H1 (cell line): ENCODE measurements at regions not wholly inside any gene's neighbourhood (a gene's known extent, or its start where the extent isn't known, plus 50 kb on each side); places are given as distances from the start of the nearest gene placed in this dataset.

ENCODE experiments used
- CTCF ChIA-PET: fragments of 300-600 bp; sonication (Branson Sonifier 250); formaldehyde crosslinking; loops from one replicate; lab custom pipeline; 2021; ENCODE audit not compliant: partially characterized antibody; lab: Charles Lee
- POLR2A ChIA-PET: fragments of 300-600 bp; sonication (Branson Sonifier 250); formaldehyde crosslinking; loops from one replicate; lab custom pipeline; 2021; ENCODE audit warnings: inconsistent platforms; ENCODE audit not compliant: partially characterized antibody; lab: Charles Lee
- DNase-seq, 2 experiments: peaks; one replicate each; pipeline versions ENCODE4 v3.0.0 to v3.0.0-alpha.2; 2010 to 2022; ENCODE audit warnings: low spot score in 2 of 2, low read depth in 1 of 2, mixed read lengths in 1 of 2
- FAIRE-seq: peaks from 2 replicates; lab custom pipeline; 2011; peaks lifted over from hg19 to GRCh38; lab: Jason Lieb, UNC
- H2AFZ ChIP-seq: 2 replicates; pipeline ENCODE4 v1.8.1; 2012; ENCODE audit warnings: low read length, inconsistent platforms
- H2AK5ac ChIP-seq: 2 replicates; pipeline ENCODE4 v1.6.1; 2013; ENCODE audit warnings: low read depth, low read length
- H2BK120ac ChIP-seq: replicated peaks from 2 replicates; pipeline ENCODE3; 2013; ENCODE audit warnings: low read depth, low read length, inconsistent platforms
- H2BK12ac ChIP-seq: 2 replicates; pipeline ENCODE4 v1.6.1; 2013; ENCODE audit warnings: low read depth, low read length
- H2BK15ac ChIP-seq: 2 replicates; pipeline ENCODE4 v1.6.1; 2013; ENCODE audit warnings: low read length
- H2BK20ac ChIP-seq: 2 replicates; pipeline ENCODE4 v1.6.1; 2013; ENCODE audit warnings: low read length
- H2BK5ac ChIP-seq: 2 replicates; pipeline ENCODE4 v1.6.1; 2013; ENCODE audit warnings: low read depth, low read length
- H3K14ac ChIP-seq: 2 replicates; pipeline ENCODE4 v1.6.1; 2013; ENCODE audit warnings: inconsistent platforms; ENCODE audit not compliant: insufficient read length
- H3K18ac ChIP-seq: 2 replicates; pipeline ENCODE4 v1.6.1; 2013; ENCODE audit warnings: low read length; ENCODE audit errors: extremely low read depth
- H3K23ac ChIP-seq: 2 replicates; pipeline ENCODE4 v1.6.1; 2013; ENCODE audit warnings: inconsistent platforms; ENCODE audit not compliant: insufficient read length
- H3K23me2 ChIP-seq: 2 replicates; pipeline ENCODE4 v1.6.1; 2013; ENCODE audit warnings: low read depth, low read length
- H3K27ac ChIP-seq: 2 replicates; pipeline ENCODE4 v1.6.1; 2011; ENCODE audit warnings: low read depth, low read length, inconsistent platforms
- H3K27me3 ChIP-seq, 4 experiments: replicated peaks in 1 of 4; 1 replicate in 1 of 4; 2 replicates in 3 of 4; pipeline versions ENCODE4 v1.6.1 to v1.8.1; 2011 to 2013; ENCODE audit warnings: low read length in 3 of 4, mild to moderate bottlenecking in 3 of 4, inconsistent platforms in 2 of 4, mixed read lengths in 2 of 4, moderate library complexity in 1 of 4; ENCODE audit not compliant: control insufficient read depth in 3 of 4, insufficient read depth in 3 of 4; ENCODE audit errors: extremely low read depth in 1 of 4
- H3K36me3 ChIP-seq, 4 experiments: 2 replicates each; pipeline versions ENCODE4 v1.6.1 to v1.8.1; 2011 to 2013; ENCODE audit warnings: mild to moderate bottlenecking in 4 of 4, low read length in 3 of 4, moderate library complexity in 2 of 4, control low read depth in 1 of 4, inconsistent platforms in 1 of 4; ENCODE audit not compliant: insufficient read depth in 4 of 4, control insufficient read depth in 2 of 4
- H3K4ac ChIP-seq: replicated peaks from 2 replicates; pipeline ENCODE3; 2013; ENCODE audit warnings: low read length, low read depth, mixed read lengths, inconsistent platforms; ENCODE audit not compliant: insufficient read length
- H3K4me1 ChIP-seq, 4 experiments: replicated peaks in 1 of 4; 1 replicate in 1 of 4; 2 replicates in 3 of 4; pipeline versions ENCODE4 v1.6.1 to v1.8.1; 2011 to 2013; ENCODE audit warnings: low read length in 3 of 4, inconsistent platforms in 2 of 4, mixed read lengths in 1 of 4; ENCODE audit not compliant: insufficient read depth in 4 of 4, control insufficient read depth in 3 of 4
- H3K4me2 ChIP-seq, 2 experiments: 2 replicates each; pipeline versions ENCODE4 v1.6.1 to v1.8.1; 2011 to 2013; ENCODE audit warnings: low read depth in 2 of 2, low read length in 2 of 2, control low read depth in 1 of 2, inconsistent platforms in 1 of 2, mild to moderate bottlenecking in 1 of 2; ENCODE audit not compliant: insufficient read depth in 1 of 2
- H3K4me3 ChIP-seq, 4 experiments: fragments of 200-600, 300-600 bp in 1 of 4; sonication (generic), shearing (Covaris generic), sonication (Bioruptor Twin) in 1 of 4; 2 replicates each; pipeline versions ENCODE4 v1.5.1 to v1.8.1; 2011 to 2016; ENCODE audit warnings: low read length in 4 of 4, low read depth in 3 of 4, control low read depth in 2 of 4, inconsistent platforms in 2 of 4, mild to moderate bottlenecking in 2 of 4, mixed read lengths in 1 of 4, moderate library complexity in 1 of 4; ENCODE audit not compliant: insufficient read depth in 2 of 4; ENCODE audit errors: extremely low read depth in 1 of 4
- H3K56ac ChIP-seq: replicated peaks from 2 replicates; pipeline ENCODE3; 2013; ENCODE audit warnings: low read depth, mild to moderate bottlenecking, mixed read lengths, low read length, inconsistent platforms; ENCODE audit not compliant: insufficient read length
- H3K79me1 ChIP-seq: 2 replicates; pipeline ENCODE4 v1.6.1; 2013; ENCODE audit warnings: low read depth, low read length, control low read depth
- H3K79me2 ChIP-seq, 2 experiments: 2 replicates each; pipeline versions ENCODE4 v1.6.1 to v1.8.1; 2012 to 2013; ENCODE audit warnings: low read length in 2 of 2, mild to moderate bottlenecking in 2 of 2, inconsistent platforms in 1 of 2; ENCODE audit not compliant: insufficient read depth in 2 of 2, control insufficient read depth in 1 of 2
- H3K9ac ChIP-seq, 4 experiments: replicated peaks in 1 of 4; 1 replicate in 1 of 4; 2 replicates in 3 of 4; pipeline versions ENCODE4 v1.6.1 to v1.8.1; 2011 to 2013; ENCODE audit warnings: low read depth in 3 of 4, low read length in 3 of 4, control low read depth in 2 of 4, mild to moderate bottlenecking in 2 of 4, moderate library complexity in 2 of 4, inconsistent platforms in 1 of 4; ENCODE audit errors: extremely low read depth in 1 of 4
- H3K9me3 ChIP-seq, 2 experiments: 2 replicates each; pipeline versions ENCODE4 v1.6.1 to v1.8.1; 2012 to 2013; ENCODE audit warnings: mild to moderate bottlenecking in 2 of 2, moderate library complexity in 2 of 2, control low read depth in 1 of 2, inconsistent platforms in 1 of 2, low read depth in 1 of 2, low read length in 1 of 2, mixed read lengths in 1 of 2; ENCODE audit not compliant: insufficient read depth in 2 of 2
- H4K20me1 ChIP-seq, 2 experiments: replicated peaks in 1 of 2; 2 replicates each; pipeline versions ENCODE3 to v1.8.1; 2011 to 2013; ENCODE audit warnings: inconsistent platforms in 2 of 2, low read length in 2 of 2, mild to moderate bottlenecking in 1 of 2; ENCODE audit not compliant: insufficient read depth in 2 of 2, control insufficient read depth in 1 of 2
- H4K5ac ChIP-seq: 2 replicates; pipeline ENCODE4 v1.6.1; 2013; ENCODE audit warnings: low read length, low read depth, mixed read lengths, inconsistent platforms; ENCODE audit not compliant: insufficient read length
- H4K8ac ChIP-seq: 2 replicates; pipeline ENCODE4 v1.8.0; 2013; ENCODE audit warnings: mild to moderate bottlenecking, moderate library complexity, low read length, inconsistent platforms; ENCODE audit not compliant: insufficient read depth; ENCODE audit errors: extremely low read depth
- H4K91ac ChIP-seq: replicated peaks from 2 replicates; pipeline ENCODE3; 2013; ENCODE audit warnings: low read length, mixed read lengths, inconsistent platforms; ENCODE audit not compliant: insufficient read length
- ATF3 ChIP-seq: IDR thresholded peaks from 2 replicates; pipeline ENCODE4 v1.6.1; 2011; ENCODE audit warnings: low read depth, mild to moderate bottlenecking, low read length; ENCODE audit not compliant: insufficient read depth
- EGR1 ChIP-seq: IDR thresholded peaks from 2 replicates; pipeline ENCODE4 v1.6.1; 2011; ENCODE audit warnings: low read depth, low read length, borderline replicate concordance
- EP300 ChIP-seq, 2 experiments: IDR thresholded peaks; 1 replicate in 1 of 2; 2 replicates in 1 of 2; pipeline ENCODE4 v1.6.1; 2011 to 2012; ENCODE audit warnings: low read depth in 2 of 2, low read length in 2 of 2, mild to moderate bottlenecking in 2 of 2, borderline replicate concordance in 1 of 2, inconsistent platforms in 1 of 2, moderate library complexity in 1 of 2
- POU5F1 ChIP-seq: IDR thresholded peaks from 2 replicates; pipeline ENCODE4 v1.6.1; 2011; ENCODE audit warnings: low read depth, mild to moderate bottlenecking, low read length, moderate library complexity
- SIN3A ChIP-seq, 2 experiments: IDR thresholded peaks in 1 of 2; conservative IDR thresholded peaks in 1 of 2; 2 replicates each; pipeline ENCODE4 v1.6.1; 2011 to 2012; ENCODE audit warnings: low read length in 2 of 2, improper control_type of control experiment in 1 of 2, low read depth in 1 of 2, mild to moderate bottlenecking in 1 of 2
- TEAD4 ChIP-seq: IDR thresholded peaks from 2 replicates; pipeline ENCODE4 v1.6.1; 2012; ENCODE audit warnings: low read depth, low read length, inconsistent platforms, mixed read lengths
- ZNF274 ChIP-seq: IDR thresholded peaks from 2 replicates; pipeline ENCODE4 v1.7.0; 2012; ENCODE audit warnings: low read length, borderline replicate concordance; ENCODE audit errors: extremely low read depth
- WGBS, 2 experiments: shearing (Covaris generic) in 1 of 2; methylation state at CpG; one replicate each; pipeline versions ENCODE4 v1.1.6 to v1.1.7; 2013 to 2015; ENCODE audit warnings: low lambda C conversion rate in 2 of 2, mixed read lengths in 2 of 2, inconsistent platforms in 1 of 2, low coverage in 1 of 2, missing lambda C conversion rate in 1 of 2; ENCODE audit not compliant: insufficient replicate concordance in 2 of 2, insufficient coverage in 1 of 2, insufficient read length in 1 of 2; ENCODE audit errors: extremely low coverage in 1 of 2, missing lambda C conversion rate in 1 of 2; 5-methylcytosine and 5-hydroxymethylcytosine counted together

- Histone ChIP-seq H3K9me3 (no peaks in the 10 kb centered on the region), H3K4me3 (no peak overlapping the region), H3K27ac (no peak overlapping the region), H4K8ac (no peak overlapping the region; the same call in 1 of the 2 replicates), H3K4ac (no peak overlapping the region), H3K79me2 (no peaks in the 10 kb centered on the region), H3K27me3 (no peaks in the 10 kb centered on the region), H2BK120ac (no peak overlapping the region), H3K9ac (no peak overlapping the region), H4K20me1 (no peaks in the 10 kb centered on the region), H3K56ac (no peak overlapping the region), H2AK5ac (no peak overlapping the region), H3K36me3 (no peaks in the 10 kb centered on the region), H4K5ac (no peak overlapping the region), H2BK5ac (no peak overlapping the region), H4K91ac (no peak overlapping the region), H2AFZ (no peak overlapping the region), H2BK12ac (no peak overlapping the region), H3K23me2 (no peaks in the 10 kb centered on the region), H3K14ac (no peak overlapping the region), H3K18ac (no peak overlapping the region), H3K4me1 (no peaks in the 10 kb centered on the region), H3K79me1 (no peaks in the 10 kb centered on the region), H2BK15ac (no peak overlapping the region), H3K23ac (no peak overlapping the region), H3K4me2 (no peak overlapping the region), H2BK20ac (no peak overlapping the region)
- DNase-seq, result no peak
- TF ChIP-seq EP300 (IDR thresholded peaks at IDR 0.05; ENCODE audit: borderline replicate concordance in 1 of 2, low read depth in 2 of 2, low read length in 2 of 2) (no peak), EGR1 (no peak), TEAD4 (no peak), SIN3A (conservative IDR thresholded peaks at IDR 0.05 in 1 of 2, IDR thresholded peaks at IDR 0.05 in 1 of 2; ENCODE audit: low read depth in 1 of 2, low read length in 2 of 2) (no peak), POU5F1 (no peak), ATF3 (no peak), ZNF274 (no peak)
- WGBS, 2 experiments, result 84% methylated on average over 2 of the region's 2 CpGs; no CpG with 5 or more reads in 1 of the 2 experiments
- ChIA-PET POLR2A (no interaction called here), CTCF (interaction anchor here (0.7 kb wide), 1 partner anchor 364 kb away, joined by 3 read pairs; no protein-coding TSS in a partner anchor)
- FAIRE-seq, result no peak
These were observed 80.2 kb upstream of the KIRREL3 start for GRCh38 chr11:127080735-127081134.
